ENCODE measurements at regions not wholly inside any gene's neighbourhood (a gene's known extent, or its start where the extent isn't known, plus 50 kb on each side); places are given as distances from the start of the nearest gene placed in this dataset.
"Not testable (repeated sequence)": the region's sequence is repeated elsewhere in the genome, so short reads cannot be mapped to it uniquely, and the experiment has no call there.

DNA sequence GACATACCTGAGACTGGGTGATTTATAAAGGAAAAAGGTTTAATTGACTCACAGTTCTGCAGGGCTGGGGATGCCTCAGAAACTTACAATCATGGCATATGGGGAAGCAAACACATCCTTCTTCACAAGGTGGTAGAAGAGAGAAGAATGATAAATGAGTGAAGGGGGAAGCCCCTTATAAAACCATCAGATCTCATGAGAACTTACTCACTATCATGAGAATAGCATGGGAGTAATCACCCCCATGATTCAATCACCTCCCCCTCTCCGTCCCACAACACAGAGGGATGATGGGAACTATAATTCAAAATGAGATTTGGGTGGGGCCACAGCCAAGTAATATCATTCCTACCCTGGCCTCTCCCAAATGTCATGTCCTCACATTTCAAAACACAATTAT is 1206.0 kb upstream of the CELF4 start:
- in situ Hi-C loops (cut with MboI; ENCODE audit: low sequenced_read_pairs): not testable (repeated sequence)

DNA sequence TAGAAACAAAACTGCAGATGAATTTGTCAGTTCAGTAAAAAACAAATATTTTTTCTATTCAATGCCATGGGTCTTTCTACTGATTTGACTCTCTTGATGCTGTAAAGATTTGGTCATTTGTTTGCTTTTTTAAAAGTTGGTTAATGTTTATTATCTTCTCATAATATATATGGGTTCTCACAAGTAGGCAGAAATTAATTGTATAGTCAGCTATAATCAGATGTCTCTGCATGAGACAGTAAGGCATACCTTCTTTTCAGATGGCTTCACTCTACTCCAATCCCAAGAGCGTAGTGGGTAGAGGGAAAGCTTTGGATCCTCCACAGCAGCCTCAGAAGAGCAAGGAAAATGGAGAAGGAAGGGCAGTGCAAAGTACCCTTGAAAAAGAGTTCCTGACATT is 1202.9 kb upstream of the CELF4 start:
- in situ Hi-C loops (cut with MboI; ENCODE audit: low sequenced_read_pairs): no loop called here

DNA sequence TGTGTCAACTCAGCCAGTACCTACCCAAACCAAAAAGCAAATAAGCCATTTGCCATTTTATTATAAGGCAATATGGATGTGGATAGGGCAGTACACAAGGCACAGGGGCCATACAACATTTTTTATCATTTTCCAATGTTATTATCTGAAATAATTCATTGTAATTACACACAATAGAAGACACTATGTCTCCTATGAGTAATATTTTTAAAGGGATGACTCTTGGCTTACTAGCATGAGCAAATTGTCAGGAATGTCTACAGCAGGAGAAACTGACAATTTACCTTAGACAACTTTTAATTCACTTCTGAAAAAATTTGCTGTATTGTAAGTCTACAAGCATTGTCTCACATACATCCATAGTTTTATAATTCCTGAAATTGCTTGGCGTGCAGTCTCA is 1193.9 kb upstream of the CELF4 start:
- in situ Hi-C loops (cut with MboI; ENCODE audit: low sequenced_read_pairs): no loop called here

DNA sequence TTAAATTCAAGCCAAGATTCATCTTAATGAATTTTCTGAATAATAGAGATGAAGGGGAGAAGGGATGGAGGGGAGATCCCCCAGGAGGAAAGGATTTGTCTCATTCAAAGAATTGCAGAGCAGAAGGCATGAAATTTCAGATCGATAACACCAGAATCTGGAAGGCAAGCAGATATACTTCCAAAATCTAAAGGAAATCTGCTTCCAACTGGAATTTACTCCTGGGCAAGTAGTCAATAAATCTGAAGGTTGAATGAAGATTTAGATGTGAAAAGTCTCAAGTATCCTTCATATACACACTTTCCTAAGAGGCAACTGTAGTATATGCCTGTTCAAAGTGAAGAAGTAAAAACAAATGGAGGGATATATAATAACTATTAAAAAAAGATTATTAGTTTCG is 1190.8 kb upstream of the CELF4 start:
- in situ Hi-C loops (cut with MboI; ENCODE audit: low sequenced_read_pairs): no loop called here

DNA sequence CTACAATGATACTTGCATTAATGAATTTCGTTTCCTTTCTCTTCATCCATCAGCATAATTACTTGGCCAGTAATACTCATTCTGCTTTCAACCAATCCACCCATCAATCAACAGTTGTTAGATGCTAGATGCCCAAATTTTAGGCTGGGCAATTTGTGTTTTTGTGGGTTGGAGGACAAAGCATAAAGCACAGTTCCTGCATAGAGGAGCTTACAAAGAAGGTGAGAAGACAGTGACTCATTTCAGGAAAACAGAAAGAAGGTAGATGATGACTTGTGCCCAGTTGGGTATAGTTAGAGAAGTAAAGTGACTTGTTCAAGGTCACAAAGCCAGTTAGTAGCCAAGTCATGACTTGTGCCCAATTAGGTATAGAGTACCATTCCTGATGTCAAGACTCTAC is 1186.8 kb upstream of the CELF4 start:
- in situ Hi-C loops (cut with MboI; ENCODE audit: low sequenced_read_pairs): no loop called here

DNA sequence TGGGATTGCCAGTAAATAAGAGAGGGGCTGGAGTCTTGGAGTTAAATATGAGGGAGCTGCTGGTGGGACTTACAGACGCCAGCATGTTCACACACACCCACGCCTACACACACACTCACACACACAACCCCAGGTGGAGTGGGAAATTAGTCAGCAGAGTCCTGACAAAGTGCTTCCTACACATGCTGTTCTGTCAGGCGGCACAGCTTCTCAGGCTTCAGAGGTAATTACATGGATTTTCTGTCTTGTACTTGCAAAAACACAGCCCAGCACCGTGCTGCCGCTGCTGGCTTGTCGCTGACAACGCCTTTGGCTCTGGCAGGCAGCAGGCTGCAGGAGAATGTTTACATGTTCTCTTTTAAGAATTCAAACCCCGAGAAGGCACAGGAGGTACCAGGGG is 1186.3 kb upstream of the CELF4 start:
- in situ Hi-C loops (cut with MboI; ENCODE audit: low sequenced_read_pairs): no loop called here

DNA sequence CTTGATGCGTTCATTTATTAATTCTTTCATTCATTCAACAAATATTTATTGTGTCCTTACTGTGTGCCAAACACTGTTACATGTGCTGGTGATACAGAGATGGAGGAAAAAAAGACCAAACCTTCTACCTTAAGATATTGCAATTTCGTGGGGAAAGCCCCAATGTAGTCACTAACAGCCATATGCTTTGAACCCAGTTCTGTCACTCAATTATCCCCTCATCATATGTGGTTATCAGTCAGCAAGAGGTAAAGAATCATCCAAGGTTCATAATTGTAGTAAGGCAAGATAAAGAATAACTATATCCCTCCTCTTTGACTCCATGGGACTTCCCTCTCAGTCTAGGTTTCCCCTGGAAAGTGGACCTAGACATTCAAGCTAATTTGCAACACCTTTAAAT is 1185.6 kb upstream of the CELF4 start:
- in situ Hi-C loops (cut with MboI; ENCODE audit: low sequenced_read_pairs): no loop called here

DNA sequence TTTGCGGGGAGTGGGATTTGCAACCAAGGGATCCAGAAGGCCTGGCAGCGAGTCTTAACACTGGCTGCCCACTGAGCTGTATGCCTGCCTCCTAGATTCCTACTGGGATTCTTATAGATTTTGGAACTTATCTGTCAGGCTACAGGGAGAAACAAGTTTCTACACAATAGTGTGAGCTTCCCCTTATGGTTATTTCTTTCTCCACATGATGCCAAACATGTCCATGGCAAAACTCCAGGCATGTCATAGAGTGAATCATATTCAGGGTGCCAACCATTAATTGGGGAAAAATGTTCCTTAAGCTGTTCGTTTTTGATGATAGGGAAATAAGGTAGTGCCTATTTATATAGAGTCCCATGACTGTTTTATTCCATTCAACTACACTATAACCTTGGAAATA is 1185.2 kb upstream of the CELF4 start:
- in situ Hi-C loops (cut with MboI; ENCODE audit: low sequenced_read_pairs): no loop called here

DNA sequence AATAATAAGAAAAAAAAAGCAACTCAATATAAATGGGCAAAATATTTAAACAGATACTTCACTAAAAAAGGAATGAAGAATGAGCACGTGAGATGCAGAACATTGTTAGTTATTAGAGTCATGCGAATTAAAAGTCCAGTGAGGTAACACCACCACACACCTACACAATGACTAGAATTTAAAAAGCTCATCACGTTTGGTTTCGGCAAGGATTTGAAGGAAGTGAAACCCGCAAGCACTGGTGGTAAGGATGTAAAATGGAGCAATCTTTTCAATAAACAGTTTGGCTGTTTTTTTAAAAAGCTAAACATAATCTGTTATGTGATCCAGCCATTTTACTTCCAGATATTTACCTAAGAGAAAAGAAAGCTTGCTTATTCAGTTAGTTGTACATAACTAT is 1181.6 kb upstream of the CELF4 start:
- in situ Hi-C loops (cut with MboI; ENCODE audit: low sequenced_read_pairs): no loop called here

DNA sequence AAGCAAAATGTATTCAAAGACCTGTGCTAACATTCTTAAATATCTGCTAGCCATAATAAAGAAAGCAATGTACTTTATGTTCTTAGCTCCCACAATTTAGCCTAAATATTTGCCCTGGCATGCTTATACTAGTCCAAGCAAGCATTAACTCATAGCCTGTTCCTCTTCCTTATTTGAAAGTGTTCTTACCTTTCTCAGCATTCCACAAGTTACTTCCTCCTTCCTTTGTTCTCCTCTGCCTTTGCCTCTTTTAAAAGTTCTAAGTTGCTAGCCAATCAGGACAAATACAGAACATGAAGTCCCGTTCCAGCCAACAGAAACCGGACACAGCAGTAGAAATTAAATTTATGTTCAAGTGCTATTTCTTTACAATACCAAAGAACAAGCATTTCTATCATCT is 1154.6 kb upstream of the CELF4 start:
- in situ Hi-C loops (cut with MboI; ENCODE audit: low sequenced_read_pairs): not testable (repeated sequence)

DNA sequence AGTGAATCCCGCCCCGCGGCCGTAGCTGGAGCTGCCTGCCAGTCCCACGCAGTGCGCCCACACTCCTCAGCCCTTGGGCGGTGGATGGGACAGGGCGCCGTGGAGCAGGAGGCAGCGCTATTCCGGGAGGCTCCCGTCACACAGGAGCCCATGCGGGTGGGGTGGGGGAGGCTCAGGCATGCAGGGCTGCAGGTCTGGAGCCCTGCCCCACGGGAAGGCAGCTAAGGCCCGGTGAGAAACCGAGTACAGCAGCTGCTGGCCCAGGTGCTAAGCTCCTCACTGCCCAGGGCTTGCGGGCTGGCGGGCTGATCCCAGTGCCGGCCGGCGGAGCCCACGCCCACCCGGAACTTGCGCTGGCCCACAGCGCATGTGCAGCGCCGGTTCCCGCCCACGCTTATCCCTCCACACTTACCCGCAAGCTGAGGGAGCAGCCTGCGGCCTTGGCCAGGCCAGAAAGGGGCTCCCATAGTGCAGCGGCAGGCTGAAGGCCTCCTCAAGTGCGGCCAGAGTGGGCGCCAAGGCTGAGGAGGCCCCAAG is 1152.8 kb upstream of the CELF4 start:
- in situ Hi-C loops (cut with MboI; ENCODE audit: low sequenced_read_pairs): no loop called here

DNA sequence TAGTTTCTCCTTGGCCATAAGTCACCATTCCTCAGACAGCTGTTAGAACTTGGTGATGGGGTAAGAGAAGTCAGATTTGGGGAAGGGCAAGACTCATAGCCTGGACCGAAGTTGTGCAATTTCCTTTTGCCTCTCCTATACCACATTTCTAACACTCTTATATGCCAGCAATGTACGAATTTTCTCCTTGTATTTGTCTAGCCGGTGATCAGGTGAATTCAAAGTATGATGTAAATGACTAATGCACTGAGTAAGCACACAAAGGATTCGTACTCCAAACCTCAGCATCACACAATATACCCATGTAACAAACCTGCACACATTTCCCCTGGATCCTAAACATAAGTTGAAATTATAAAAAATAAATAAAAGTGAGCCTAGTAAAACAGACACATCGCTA is 1143.5 kb upstream of the CELF4 start:
- in situ Hi-C loops (cut with MboI; ENCODE audit: low sequenced_read_pairs): no loop called here

DNA sequence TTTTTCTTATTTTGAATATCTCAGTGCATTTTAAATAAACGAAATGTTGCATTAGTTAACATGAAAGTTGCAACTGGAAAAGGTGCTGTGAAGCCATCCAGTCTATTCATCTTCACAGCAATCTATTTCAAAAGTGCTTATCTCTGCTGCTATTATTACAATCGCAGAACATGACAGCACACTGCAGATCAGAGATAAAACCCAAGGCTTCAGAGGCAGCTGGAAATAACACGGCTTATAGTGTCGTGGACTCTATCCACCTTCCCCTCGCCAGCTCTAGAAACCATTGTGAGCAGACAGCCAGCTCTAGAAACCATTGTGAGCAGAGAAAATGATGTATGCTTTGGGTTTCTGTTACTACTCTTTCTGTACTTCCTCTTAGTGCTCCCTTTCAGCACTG is 1140.8 kb upstream of the CELF4 start:
- in situ Hi-C loops (cut with MboI; ENCODE audit: low sequenced_read_pairs): no loop called here

DNA sequence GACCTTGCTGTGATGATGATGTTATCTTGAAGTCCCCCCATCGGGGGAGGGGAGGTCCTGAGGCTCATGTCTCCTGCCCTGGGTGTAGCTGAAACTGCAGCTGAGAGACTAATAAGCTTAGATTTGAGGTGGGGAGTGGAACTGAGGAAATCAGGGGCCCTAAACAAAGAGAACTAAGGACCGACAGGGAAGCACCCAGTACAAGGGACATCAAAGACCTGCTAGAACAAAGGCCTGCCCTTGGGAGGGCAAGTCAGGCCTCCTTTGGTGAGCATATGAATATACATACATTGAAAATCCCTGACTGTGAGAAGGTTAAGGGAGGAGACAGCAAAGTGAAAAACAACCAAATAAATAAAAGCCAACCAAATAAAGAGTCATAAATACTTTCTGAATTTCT is 1132.5 kb upstream of the CELF4 start:
- in situ Hi-C loops (cut with MboI; ENCODE audit: low sequenced_read_pairs): no loop called here

DNA sequence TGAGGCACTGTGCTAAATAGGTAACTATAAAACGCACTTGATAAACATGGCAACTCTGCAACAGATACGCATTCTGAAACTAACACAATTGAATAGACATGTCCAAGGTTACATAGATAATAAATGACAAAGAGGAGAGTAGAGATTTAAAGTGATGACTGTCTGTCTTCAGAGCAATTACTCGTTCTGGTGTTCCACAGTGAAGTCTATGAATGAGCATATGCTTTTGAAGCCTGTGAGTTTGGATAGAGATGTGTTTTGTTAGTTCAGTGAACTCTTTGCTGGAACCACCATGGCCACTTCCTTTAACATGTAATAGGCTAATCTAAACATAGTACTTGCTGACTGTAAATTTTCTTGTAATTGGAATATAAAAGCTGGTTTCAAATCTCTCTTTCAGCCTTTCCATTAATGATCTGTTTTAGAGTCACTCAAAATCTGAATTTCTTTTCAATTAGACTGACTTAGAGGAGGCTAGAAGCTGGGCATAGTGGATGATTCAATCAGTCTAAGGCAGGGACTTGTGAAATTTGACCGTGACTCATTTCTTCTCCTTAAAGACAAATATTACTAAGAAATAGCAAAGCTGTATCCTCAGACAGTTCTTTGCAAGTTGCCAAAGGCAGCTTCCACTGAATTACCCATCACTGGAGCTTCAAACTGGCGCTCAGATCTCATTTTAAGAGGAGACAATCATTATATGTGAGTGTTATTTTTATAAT is 1130.1 kb upstream of the CELF4 start:
- in situ Hi-C loops (cut with MboI; ENCODE audit: low sequenced_read_pairs): no loop called here

DNA sequence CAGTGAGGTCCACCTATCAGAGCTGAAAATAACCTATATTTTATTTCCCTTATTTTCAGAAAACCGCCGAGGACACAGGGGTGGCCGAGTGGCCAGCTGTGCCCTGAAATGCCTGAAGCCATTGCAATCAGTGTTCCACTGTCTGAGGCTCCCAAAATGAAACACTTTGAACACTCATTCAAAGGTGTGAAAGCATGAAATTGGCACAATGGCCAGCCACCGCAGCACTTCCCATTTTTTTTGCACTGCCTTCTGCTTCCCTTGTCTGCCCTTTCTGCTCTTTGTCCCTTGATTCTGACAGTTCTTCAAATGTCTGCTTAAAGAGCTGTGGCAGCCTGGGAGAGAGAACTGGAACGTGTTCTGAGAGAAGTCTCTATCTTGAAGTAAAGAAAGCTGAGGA is 1127.5 kb upstream of the CELF4 start:
- in situ Hi-C loops (cut with MboI; ENCODE audit: low sequenced_read_pairs): no loop called here

DNA sequence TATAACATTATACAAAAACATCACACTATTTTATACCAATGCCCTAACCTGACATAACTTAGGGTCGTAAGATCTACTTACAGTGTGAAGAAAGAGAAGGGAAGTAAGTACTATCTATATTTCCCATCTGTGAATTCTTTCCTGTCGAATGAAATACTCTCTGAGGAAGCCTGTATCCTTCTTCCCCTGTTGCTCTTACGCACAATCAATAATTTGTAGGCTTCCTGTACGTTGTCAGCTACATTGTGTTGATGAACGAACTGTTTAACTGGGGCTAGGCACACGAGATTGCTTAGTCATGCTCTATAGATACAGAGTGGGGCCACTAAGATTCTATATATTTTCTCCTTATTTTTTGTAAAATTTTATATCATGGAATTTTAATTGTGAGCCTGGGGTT is 1125.0 kb upstream of the CELF4 start:
- in situ Hi-C loops (cut with MboI; ENCODE audit: low sequenced_read_pairs): no loop called here

DNA sequence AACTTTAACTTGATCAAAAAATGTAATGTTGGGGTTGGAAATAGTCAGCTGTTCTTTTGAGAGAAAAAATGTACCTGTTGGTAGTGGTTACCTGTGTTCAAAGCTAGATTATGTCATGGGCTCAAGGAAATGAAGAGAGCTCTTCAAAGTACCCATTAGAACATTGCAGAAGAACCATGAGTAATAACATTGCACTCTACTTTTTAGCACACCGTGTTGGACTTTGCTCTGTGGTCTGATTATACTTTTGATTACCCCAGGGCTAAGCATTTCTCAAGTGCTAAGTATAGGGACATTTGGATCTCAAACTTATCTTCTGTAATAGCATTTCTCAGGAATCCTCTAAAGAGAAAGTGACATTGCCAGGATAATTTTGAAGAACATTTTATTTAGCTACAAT is 1122.8 kb upstream of the CELF4 start:
- in situ Hi-C loops (cut with MboI; ENCODE audit: low sequenced_read_pairs): no loop called here

DNA sequence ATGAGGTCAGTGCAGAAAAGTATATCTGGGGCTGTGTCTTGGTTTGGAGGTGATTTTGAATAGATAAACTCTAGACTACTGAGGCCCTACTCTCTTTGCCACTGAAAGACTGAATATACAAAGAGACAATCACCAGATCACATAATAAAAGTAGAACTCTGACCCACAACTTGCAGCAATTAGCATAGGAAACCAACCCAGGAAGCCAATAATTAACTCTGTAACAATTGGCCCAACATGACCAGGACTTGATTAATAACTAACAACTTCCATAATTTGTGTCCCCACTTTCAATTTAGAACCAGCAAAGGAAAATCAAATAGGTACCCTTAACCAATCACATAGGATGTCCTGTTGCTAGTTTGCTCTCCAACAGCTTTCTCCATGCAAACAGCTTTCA is 1104.9 kb upstream of the CELF4 start:
- in situ Hi-C loops (cut with MboI; ENCODE audit: low sequenced_read_pairs): no loop called here

DNA sequence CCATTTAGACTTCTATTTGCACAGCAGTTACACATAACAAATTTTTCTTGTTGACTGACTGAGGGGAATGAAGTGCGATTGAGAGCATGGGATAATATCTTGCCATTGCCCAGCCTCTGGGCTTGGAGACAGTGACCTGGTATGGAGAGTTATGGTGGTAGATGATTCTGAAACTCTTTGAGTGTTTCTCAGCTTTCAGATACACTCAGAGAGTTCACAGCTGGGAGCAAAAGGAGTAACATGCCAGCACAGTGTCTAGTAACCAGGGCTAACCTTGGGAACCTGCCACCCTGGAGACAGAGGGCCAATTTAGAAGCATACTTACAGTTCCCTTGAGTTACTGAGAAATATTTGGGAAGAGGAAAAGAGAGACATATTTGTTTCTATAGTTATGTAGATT is 1099.3 kb upstream of the CELF4 start:
- in situ Hi-C loops (cut with MboI; ENCODE audit: low sequenced_read_pairs): no loop called here

DNA sequence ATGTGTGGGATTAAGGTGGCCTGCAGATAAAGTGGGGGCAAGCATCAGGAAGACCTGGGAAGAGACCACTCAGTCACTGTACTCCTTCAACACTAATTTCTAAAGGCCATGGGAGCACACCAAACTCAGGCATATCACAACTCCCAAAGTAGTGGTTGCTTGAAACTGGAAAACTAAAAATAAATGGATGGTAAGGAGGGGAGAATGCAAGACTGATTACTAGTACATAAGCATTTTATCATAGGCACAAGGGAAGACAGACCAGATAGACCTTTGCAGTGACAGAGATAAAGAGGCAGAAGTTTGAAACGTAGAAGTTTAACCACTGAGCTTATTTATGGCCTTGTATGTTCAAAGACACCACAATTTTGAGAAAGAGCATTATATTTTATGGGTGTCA is 1098.1 kb upstream of the CELF4 start:
- in situ Hi-C loops (cut with MboI; ENCODE audit: low sequenced_read_pairs): no loop called here

DNA sequence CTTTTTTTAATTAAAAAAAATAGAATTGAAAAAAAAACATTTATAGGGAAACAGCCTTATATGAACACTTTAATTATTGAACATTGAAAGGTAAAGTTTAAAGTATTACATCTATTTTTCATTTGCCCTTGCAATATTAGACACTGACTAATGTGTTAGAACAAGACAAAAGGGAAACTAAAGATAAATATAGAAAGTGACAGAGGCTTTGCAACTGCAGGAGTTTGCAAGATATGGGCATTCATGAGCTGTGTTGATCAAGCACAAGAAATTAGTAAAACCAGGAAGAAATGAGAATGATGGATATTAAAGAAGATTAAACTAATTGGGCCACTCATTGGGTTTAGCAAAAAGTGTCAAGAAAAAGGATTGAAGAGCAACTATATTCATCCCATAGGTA is 1097.7 kb upstream of the CELF4 start:
- in situ Hi-C loops (cut with MboI; ENCODE audit: low sequenced_read_pairs): no loop called here

DNA sequence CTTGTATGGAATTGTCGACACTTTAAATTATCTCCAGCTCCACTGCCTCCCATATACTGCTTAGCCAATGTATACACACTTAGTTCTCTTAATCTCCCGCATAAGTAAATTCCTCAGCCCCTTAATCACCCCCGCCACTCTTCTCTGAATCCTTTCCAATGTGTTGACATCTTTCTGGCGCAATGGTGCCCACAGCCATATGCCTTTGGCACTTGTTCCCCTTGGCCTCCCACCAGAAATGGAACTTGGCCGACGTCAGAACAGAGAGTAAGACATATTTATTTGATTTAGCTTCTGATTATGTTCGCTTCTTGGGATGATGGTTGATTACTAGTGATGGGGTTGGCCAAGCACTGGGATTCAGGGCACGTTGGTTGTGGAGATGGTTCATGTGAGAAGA is 1089.3 kb upstream of the CELF4 start:
- in situ Hi-C loops (cut with MboI; ENCODE audit: low sequenced_read_pairs): no loop called here

Measured in HL-60/S4 treated with retinoic acid at 250 ng/mL for 4 days and 3 days (cell line).